ENCODE measurements at regions not wholly inside any gene's neighbourhood (a gene's known extent, or its start where the extent isn't known, plus 50 kb on each side); places are given as distances from the start of the nearest gene placed in this dataset.

GRCh38 chr6:167763056-167763944 lies 63.4 kb upstream of the AFDN start (continued):
- TF ChIP-seq ZNF383 (CRISPR knock-in tag; IDR thresholded peaks at IDR 0.05; ENCODE audit: borderline replicate concordance) (no peak), ZBTB20 (CRISPR knock-in tag; IDR thresholded peaks at IDR 0.05; ENCODE audit: borderline replicate concordance, low read depth) (0 out of 2 replicates have a peak, but pooled peaks have one; percentile 14), HDAC1 (CRISPR knock-in tag; IDR thresholded peaks at IDR 0.05) (no peak), RNF2 (conservative IDR thresholded peaks at IDR 0.05; ENCODE audit: low read depth) (0 out of 2 replicates have a peak, but pooled peaks have one; percentile 34), MBNL3 (CRISPR knock-in tag; conservative IDR thresholded peaks at IDR 0.05) (no peak), ZBTB3 (CRISPR knock-in tag; IDR thresholded peaks at IDR 0.05; ENCODE audit: borderline replicate concordance, low read depth) (no peak), ZNF770 (CRISPR knock-in tag; IDR thresholded peaks at IDR 0.05) (no peak), EED (CRISPR knock-in tag; IDR thresholded peaks at IDR 0.05) (0 out of 2 replicates have a peak, but pooled peaks have one; percentile 52), NCOA2 (CRISPR knock-in tag; IDR thresholded peaks at IDR 0.05) (no peak), CREM (IDR thresholded peaks at IDR 0.05) (no peak), CREM (CRISPR knock-in tag; IDR thresholded peaks at IDR 0.05) (no peak), KLF12 (CRISPR knock-in tag; IDR thresholded peaks at IDR 0.05; ENCODE audit: borderline replicate concordance) (no peak), BCL6 (CRISPR knock-in tag; IDR thresholded peaks at IDR 0.05) (no peak), GRHL1 (CRISPR knock-in tag; conservative IDR thresholded peaks at IDR 0.05) (no peak), SRY (CRISPR knock-in tag; IDR thresholded peaks at IDR 0.05) (peak; percentile 51; the same call in 1 of the 2 replicates), ZBTB1 (CRISPR knock-in tag; IDR thresholded peaks at IDR 0.05; ENCODE audit: borderline replicate concordance) (no peak), GABPA (IDR thresholded peaks at IDR 0.05; ENCODE audit: low read depth, low read length) (no peak), GABPA (CRISPR knock-in tag; IDR thresholded peaks at IDR 0.05; ENCODE audit: low read depth) (no peak), RCOR2 (CRISPR knock-in tag; IDR thresholded peaks at IDR 0.05) (no peak; the same call in 1 of the 2 replicates), DNMT3B (CRISPR knock-in tag; conservative IDR thresholded peaks at IDR 0.05) (no peak), CERS6 (CRISPR knock-in tag; IDR thresholded peaks at IDR 0.05) (no peak), NR0B2 (CRISPR knock-in tag; IDR thresholded peaks at IDR 0.05) (no peak), ZNF501 (CRISPR knock-in tag; IDR thresholded peaks at IDR 0.05) (no peak), BATF2 (CRISPR knock-in tag; IDR thresholded peaks at IDR 0.05) (no peak), ZNF446 (CRISPR knock-in tag; IDR thresholded peaks at IDR 0.05) (no peak), POLR2AphosphoS2 (IDR thresholded peaks at IDR 0.05; ENCODE audit: low read depth, low read length) (no peak)
